HEK293 (cell line): ENCODE measurements at regions not wholly inside any gene's neighbourhood (a gene's known extent, or its start where the extent isn't known, plus 50 kb on each side); places are given as distances from the start of the nearest gene placed in this dataset.

Source experiments
- CTCF ChIA-PET: fragments of 350-600 bp; formaldehyde crosslinking; extraction: SDS; loops from one replicate; lab custom pipeline; 2021; ENCODE audit warnings: antibody characterized with exemption; lab: Yijun Ruan, JAX
- POLR2A ChIA-PET: fragments of 300-600 bp; formaldehyde crosslinking; extraction: SDS; loops from one replicate; lab custom pipeline; 2020; ENCODE audit warnings: antibody characterized with exemption, inconsistent platforms; lab: Yijun Ruan, JAX
- H3K27ac ChIP-seq: fragments of 200-500 bp; sonication (Bioruptor generic); 2 replicates; pipeline ENCODE4 v1.5.1; 2014; ENCODE audit warnings: low read depth, low read length, control low read depth, inconsistent platforms; ENCODE audit errors: extremely low read depth
- H3K36me3 ChIP-seq, 2 experiments: fragments of 200-500 bp in 1 of 2; sonication (Bioruptor generic) in 1 of 2; 1 replicate in 1 of 2; 2 replicates in 1 of 2; pipeline ENCODE4 v1.5.1; 2014 to 2017; ENCODE audit warnings: inconsistent platforms in 2 of 2, low read length in 2 of 2; ENCODE audit not compliant: control insufficient read depth in 2 of 2, insufficient read depth in 1 of 2
- H3K4me1 ChIP-seq: fragments of 200-500 bp; sonication (Bioruptor generic); 2 replicates; pipeline ENCODE4 v1.5.1; 2014; ENCODE audit warnings: mild to moderate bottlenecking, low read length, inconsistent platforms; ENCODE audit not compliant: control insufficient read depth, insufficient read depth
- H3K4me3 ChIP-seq: 2 replicates; pipeline ENCODE4 v1.5.1; 2011; ENCODE audit warnings: low read depth, mild to moderate bottlenecking, control low read depth, low read length, moderate library complexity
- H3K9me3 ChIP-seq: fragments of 200-500 bp; sonication (Bioruptor generic); 2 replicates; pipeline ENCODE4 v1.5.1; 2014; ENCODE audit warnings: low read depth, low read length, inconsistent platforms; ENCODE audit not compliant: control insufficient read depth, insufficient read depth
- FEZF1 ChIP-seq: fragments of 450-650 bp; formaldehyde crosslinking; IDR thresholded peaks from 2 replicates; pipeline ENCODE4 v1.5.1; 2016; ENCODE audit warnings: missing biosample characterization, missing genetic modification characterization
- MZF1 ChIP-seq: fragments of 450-650 bp; formaldehyde crosslinking; IDR thresholded peaks from 2 replicates; pipeline ENCODE4 v1.5.1; 2017; ENCODE audit warnings: missing biosample characterization, missing genetic modification characterization, borderline replicate concordance
- ZBTB8A ChIP-seq: fragments of 450-650 bp; formaldehyde crosslinking; IDR thresholded peaks from 2 replicates; pipeline ENCODE4 v1.5.1; 2016; ENCODE audit warnings: missing biosample characterization, missing genetic modification characterization
- ZFHX2 ChIP-seq: fragments of 450-650 bp; formaldehyde crosslinking; conservative IDR thresholded peaks from 2 replicates; pipeline ENCODE4 v1.5.1; 2016; ENCODE audit warnings: missing biosample characterization, missing genetic modification characterization
- ZNF121 ChIP-seq: fragments of 450-650 bp; formaldehyde crosslinking; IDR thresholded peaks from 2 replicates; pipeline ENCODE4 v1.5.1; 2016; ENCODE audit warnings: missing biosample characterization, missing genetic modification characterization
- ZNF132 ChIP-seq: fragments of 450-650 bp; formaldehyde crosslinking; IDR thresholded peaks from 2 replicates; pipeline ENCODE4 v1.5.1; 2017; ENCODE audit warnings: missing biosample characterization, missing genetic modification characterization, borderline replicate concordance
- ZNF138 ChIP-seq: fragments of 450-650 bp; formaldehyde crosslinking; IDR thresholded peaks from 2 replicates; pipeline ENCODE4 v1.5.1; 2016; ENCODE audit warnings: missing biosample characterization, missing genetic modification characterization, borderline replicate concordance
- ZNF157 ChIP-seq: fragments of 450-650 bp; formaldehyde crosslinking; IDR thresholded peaks from 2 replicates; pipeline ENCODE4 v1.5.1; 2016; ENCODE audit warnings: missing biosample characterization, missing genetic modification characterization
- ZNF175 ChIP-seq: fragments of 450-650 bp; formaldehyde crosslinking; IDR thresholded peaks from 2 replicates; pipeline ENCODE4 v1.5.1; 2016; ENCODE audit warnings: missing biosample characterization, missing genetic modification characterization
- ZNF184 ChIP-seq: fragments of 450-650 bp; IDR thresholded peaks from 2 replicates; pipeline ENCODE4 v1.5.1; 2018; ENCODE audit warnings: missing biosample characterization, mild to moderate bottlenecking, missing genetic modification characterization
- ZNF2 ChIP-seq: fragments of 450-650 bp; formaldehyde crosslinking; IDR thresholded peaks from 2 replicates; pipeline ENCODE4 v1.5.1; 2016; ENCODE audit warnings: missing biosample characterization, missing genetic modification characterization
- ZNF239 ChIP-seq: fragments of 450-650 bp; formaldehyde crosslinking; IDR thresholded peaks from 2 replicates; pipeline ENCODE4 v1.5.1; 2016; ENCODE audit warnings: missing biosample characterization, missing genetic modification characterization
- ZNF324 ChIP-seq: fragments of 450-650 bp; formaldehyde crosslinking; IDR thresholded peaks from 2 replicates; pipeline ENCODE4 v1.5.1; 2016; ENCODE audit warnings: missing biosample characterization, missing genetic modification characterization
- ZNF335 ChIP-seq: fragments of 450-650 bp; formaldehyde crosslinking; conservative IDR thresholded peaks from 2 replicates; pipeline ENCODE4 v1.5.1; 2016; ENCODE audit warnings: missing biosample characterization, missing genetic modification characterization
- ZNF366 ChIP-seq: fragments of 450-650 bp; formaldehyde crosslinking; conservative IDR thresholded peaks from 2 replicates; pipeline ENCODE4 v1.5.1; 2016; ENCODE audit warnings: missing biosample characterization, missing genetic modification characterization
- ZNF391 ChIP-seq: fragments of 450-650 bp; formaldehyde crosslinking; IDR thresholded peaks from 2 replicates; pipeline ENCODE4 v1.5.1; 2016; ENCODE audit warnings: low read depth, missing biosample characterization, missing genetic modification characterization, borderline replicate concordance
- ZNF423 ChIP-seq: fragments of 450-650 bp; formaldehyde crosslinking; IDR thresholded peaks from 2 replicates; pipeline ENCODE4 v1.5.1; 2016; ENCODE audit warnings: missing biosample characterization, missing genetic modification characterization
- ZNF426 ChIP-seq: fragments of 450-650 bp; formaldehyde crosslinking; IDR thresholded peaks from 2 replicates; pipeline ENCODE4 v1.5.1; 2017; ENCODE audit warnings: missing biosample characterization, missing genetic modification characterization, mild to moderate bottlenecking, inconsistent platforms, moderate library complexity
- ZNF433 ChIP-seq: fragments of 450-650 bp; formaldehyde crosslinking; IDR thresholded peaks from 2 replicates; pipeline ENCODE4 v1.5.1; 2016; ENCODE audit warnings: missing biosample characterization, missing genetic modification characterization, low read depth
- ZNF501 ChIP-seq: fragments of 450-650 bp; formaldehyde crosslinking; IDR thresholded peaks from 2 replicates; pipeline ENCODE4 v1.5.1; 2016; ENCODE audit warnings: missing biosample characterization, missing genetic modification characterization
- ZNF510 ChIP-seq: fragments of 450-650 bp; formaldehyde crosslinking; IDR thresholded peaks from 2 replicates; pipeline ENCODE4 v1.5.1; 2018; ENCODE audit warnings: mild to moderate bottlenecking, missing genetic modification characterization, missing biosample characterization; ENCODE audit not compliant: insufficient replicate concordance
- ZNF544 ChIP-seq: fragments of 450-650 bp; formaldehyde crosslinking; IDR thresholded peaks from 2 replicates; pipeline ENCODE4 v1.5.0; 2017; ENCODE audit warnings: missing biosample characterization, missing genetic modification characterization
- ZNF626 ChIP-seq: fragments of 450-650 bp; sonication (Bioruptor Pico); formaldehyde crosslinking; IDR thresholded peaks from 2 replicates; pipeline ENCODE4 v1.5.1; 2018; ENCODE audit warnings: missing biosample characterization, missing genetic modification characterization, inconsistent platforms
- ZNF677 ChIP-seq: fragments of 450-650 bp; IDR thresholded peaks from 2 replicates; pipeline ENCODE4 v1.5.0; 2018; ENCODE audit warnings: missing biosample characterization, mild to moderate bottlenecking, missing genetic modification characterization, moderate library complexity
- ZNF776 ChIP-seq: fragments of 450-650 bp; formaldehyde crosslinking; IDR thresholded peaks from 2 replicates; pipeline ENCODE4 v1.5.0; 2017; ENCODE audit warnings: missing biosample characterization, missing genetic modification characterization, borderline replicate concordance
- ZNF837 ChIP-seq: fragments of 450-650 bp; formaldehyde crosslinking; IDR thresholded peaks from 2 replicates; pipeline ENCODE4 v1.5.1; 2016; ENCODE audit warnings: missing biosample characterization, missing genetic modification characterization
- TF ChIP-seq, protein P1 (sequence below): fragments of 450-650 bp; formaldehyde crosslinking; IDR thresholded peaks from 2 replicates; pipeline ENCODE4 v1.5.1; 2016; ENCODE audit warnings: missing biosample characterization, missing genetic modification characterization
- TF ChIP-seq, protein P2 (sequence below): fragments of 450-650 bp; formaldehyde crosslinking; IDR thresholded peaks from 2 replicates; pipeline ENCODE4 v1.5.1; 2017; ENCODE audit warnings: missing biosample characterization, missing genetic modification characterization

DNA sequence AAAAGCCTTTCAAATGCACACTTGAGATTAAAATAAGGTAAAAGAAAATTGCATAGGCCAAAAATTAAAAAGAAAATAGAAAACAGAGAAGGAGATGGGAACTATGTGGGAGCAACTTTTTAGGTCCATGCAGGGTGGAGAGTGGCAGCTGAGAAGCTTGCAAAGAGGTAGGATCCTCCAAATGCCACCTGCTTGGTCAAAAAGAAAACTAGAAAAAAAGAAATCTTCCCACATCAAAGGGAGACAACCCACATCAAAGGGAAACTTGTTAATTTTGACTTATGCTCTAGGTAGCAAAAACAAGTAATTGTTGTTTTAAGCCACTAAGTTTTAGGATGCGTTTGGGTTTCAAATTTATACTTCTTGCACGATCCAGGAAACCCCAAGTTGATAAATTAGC, 342.9 kb downstream of the IL20RB start:
- ChIA-PET CTCF (no interaction called here), POLR2A (no interaction called here)
- Histone ChIP-seq H3K36me3 (no peaks in the 10 kb centered on the region), H3K4me1 (no peaks in the 10 kb centered on the region), H3K27ac (no peak overlapping the region), H3K4me3 (no peak overlapping the region), H3K9me3 (no peaks in the 10 kb centered on the region)
- TF ChIP-seq ZNF433 (tag by site-specific recombination) (no peak), ZNF324 (tag by site-specific recombination) (no peak), ZNF175 (tag by site-specific recombination) (no peak), MZF1 (tag by site-specific recombination) (no peak), ZNF626 (tag by site-specific recombination) (no peak), FEZF1 (tag by site-specific recombination) (no peak), ZNF366 (tag by site-specific recombination) (no peak), ZNF335 (tag by site-specific recombination) (no peak), ZNF157 (tag by site-specific recombination) (no peak)

DNA sequence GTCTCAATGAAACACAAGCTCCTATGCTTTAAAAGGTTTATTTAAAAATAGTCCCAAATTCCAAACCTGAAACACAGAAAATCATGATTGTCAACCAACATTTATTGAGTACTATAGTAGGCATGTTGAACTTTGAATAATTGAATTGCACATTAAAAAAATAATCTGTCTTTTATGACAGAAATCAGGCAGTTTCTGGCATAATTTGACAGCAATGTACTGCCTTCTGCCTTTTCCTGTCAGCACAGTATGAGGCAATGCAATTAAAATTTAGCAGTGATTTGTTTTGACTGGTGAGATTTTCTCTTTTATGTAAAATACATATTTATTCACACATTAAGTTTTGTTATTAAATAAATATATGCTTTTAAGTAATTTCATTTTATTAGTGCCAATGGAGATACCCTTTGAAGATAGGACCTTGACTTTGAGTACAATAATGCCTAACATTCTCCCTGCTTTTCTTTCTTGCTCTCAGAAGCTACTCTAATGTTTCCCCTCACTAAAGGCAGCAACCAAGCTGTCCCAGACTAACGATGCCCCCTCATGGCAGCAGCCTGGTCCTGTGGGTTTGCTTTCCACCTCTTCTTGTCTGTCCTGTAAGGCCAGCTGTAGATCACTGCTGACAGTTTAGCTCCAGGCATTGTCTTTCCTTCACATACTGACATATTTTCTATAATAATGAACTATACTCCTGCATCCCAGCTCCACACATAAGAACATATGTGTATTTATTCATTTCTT, 346.7 kb downstream of the IL20RB start:
- ChIA-PET POLR2A (no interaction called here), CTCF (no interaction called here)

DNA sequence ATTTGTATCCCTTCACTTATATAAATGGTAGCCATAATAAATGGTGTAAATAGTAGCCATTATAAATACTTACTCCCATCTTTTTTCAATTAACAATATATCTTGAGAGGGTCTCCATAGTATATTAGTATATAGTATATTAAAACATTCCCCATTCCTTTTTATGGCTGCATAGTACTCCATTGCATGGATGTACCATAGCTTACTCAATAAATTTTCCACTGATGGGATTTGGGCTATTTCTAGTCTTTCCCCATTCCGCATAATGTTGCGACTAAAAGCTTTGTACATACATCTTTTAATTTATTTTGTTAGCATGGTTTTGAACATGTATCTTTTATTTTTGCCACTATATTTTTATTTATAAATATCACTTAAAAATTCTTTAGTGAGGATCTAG, 366.3 kb downstream of the IL20RB start:
- TF ChIP-seq ZNF501 (tag by site-specific recombination) (no peak), ZNF184 (tag by site-specific recombination) (no peak), ZNF132 (tag by site-specific recombination) (no peak), ZNF544 (tag by site-specific recombination) (no peak)
- no peaks in the 10 kb centered on the region for H3K9me3 ChIP-seq
- H3K36me3 ChIP-seq = no peaks in the 10 kb centered on the region
- no peak overlapping the region for H3K27ac ChIP-seq
- no peaks in the 10 kb centered on the region for H3K4me1 ChIP-seq
- POLR2A ChIA-PET = no interaction called here
- H3K4me3 ChIP-seq = no peak overlapping the region
- CTCF ChIA-PET = no interaction called here

More for the DNA sequence above, 346.7 kb downstream of the IL20RB start:
- TF ChIP-seq ZNF2 (tag by site-specific recombination) = 0 out of 2 replicates have a peak, but pooled peaks have one; percentile 22
- TF ChIP-seq, protein P1, sequence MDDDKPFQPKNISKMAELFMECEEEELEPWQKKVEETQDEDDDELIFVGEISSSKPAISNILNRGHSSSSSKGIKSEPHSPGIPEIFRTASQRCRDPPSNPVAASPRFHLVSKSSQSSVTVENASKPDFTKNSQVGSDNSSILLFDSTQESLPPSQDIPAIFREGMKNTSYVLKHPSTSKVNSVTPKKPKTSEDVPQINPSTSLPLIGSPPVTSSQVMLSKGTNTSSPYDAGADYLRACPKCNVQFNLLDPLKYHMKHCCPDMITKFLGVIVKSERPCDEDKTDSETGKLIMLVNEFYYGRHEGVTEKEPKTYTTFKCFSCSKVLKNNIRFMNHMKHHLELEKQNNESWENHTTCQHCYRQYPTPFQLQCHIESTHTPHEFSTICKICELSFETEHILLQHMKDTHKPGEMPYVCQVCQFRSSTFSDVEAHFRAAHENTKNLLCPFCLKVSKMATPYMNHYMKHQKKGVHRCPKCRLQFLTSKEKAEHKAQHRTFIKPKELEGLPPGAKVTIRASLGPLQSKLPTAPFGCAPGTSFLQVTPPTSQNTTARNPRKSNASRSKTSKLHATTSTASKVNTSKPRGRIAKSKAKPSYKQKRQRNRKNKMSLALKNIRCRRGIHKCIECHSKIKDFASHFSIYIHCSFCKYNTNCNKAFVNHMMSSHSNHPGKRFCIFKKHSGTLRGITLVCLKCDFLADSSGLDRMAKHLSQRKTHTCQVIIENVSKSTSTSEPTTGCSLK (tag by site-specific recombination) = no peak
- H3K9me3 ChIP-seq = no peaks in the 10 kb centered on the region
- no peak overlapping the region for H3K27ac ChIP-seq
- no peaks in the 10 kb centered on the region for H3K36me3 ChIP-seq
- no peaks in the 10 kb centered on the region for H3K4me1 ChIP-seq
- no peak overlapping the region for H3K4me3 ChIP-seq

DNA sequence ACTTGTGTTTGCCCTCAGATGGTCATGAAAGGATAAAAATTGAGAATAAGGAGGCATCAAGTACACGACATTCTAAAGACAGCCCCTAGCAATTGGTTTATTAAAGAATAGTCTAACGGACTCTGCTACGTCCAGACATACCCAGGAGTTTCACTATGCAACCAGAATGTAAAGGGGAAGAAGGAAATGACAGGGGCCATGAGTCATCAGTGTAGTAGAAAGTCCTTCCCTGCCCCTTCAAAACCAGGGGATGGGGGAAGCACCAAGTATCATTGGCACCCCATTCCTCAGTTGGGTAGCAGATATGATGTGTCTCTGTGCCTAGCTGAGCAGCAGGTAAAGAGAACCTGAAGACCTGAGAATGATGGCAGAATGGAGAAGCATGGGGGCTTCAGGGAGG, 367.4 kb downstream of the IL20RB start:
- Histone ChIP-seq H3K4me1 (no peaks in the 10 kb centered on the region), H3K36me3 (no peaks in the 10 kb centered on the region), H3K9me3 (no peaks in the 10 kb centered on the region), H3K27ac (no peak overlapping the region), H3K4me3 (no peak overlapping the region)
- CTCF ChIA-PET = no interaction called here
- POLR2A ChIA-PET = no interaction called here
- TF ChIP-seq ZFHX2 (tag by site-specific recombination) (no peak), ZNF837 (tag by site-specific recombination) (no peak), ZNF510 (tag by site-specific recombination) (no peak), ZNF138 (tag by site-specific recombination) (no peak), ZNF239 (tag by site-specific recombination) (no peak), ZBTB8A (tag by site-specific recombination) (no peak), ZNF121 (no peak), ZNF426 (tag by site-specific recombination) (no peak), ZNF391 (tag by site-specific recombination) (no peak), ZNF423 (tag by site-specific recombination) (no peak), ZNF776 (no peak), ZNF677 (tag by site-specific recombination) (no peak)
- TF ChIP-seq, protein P2, sequence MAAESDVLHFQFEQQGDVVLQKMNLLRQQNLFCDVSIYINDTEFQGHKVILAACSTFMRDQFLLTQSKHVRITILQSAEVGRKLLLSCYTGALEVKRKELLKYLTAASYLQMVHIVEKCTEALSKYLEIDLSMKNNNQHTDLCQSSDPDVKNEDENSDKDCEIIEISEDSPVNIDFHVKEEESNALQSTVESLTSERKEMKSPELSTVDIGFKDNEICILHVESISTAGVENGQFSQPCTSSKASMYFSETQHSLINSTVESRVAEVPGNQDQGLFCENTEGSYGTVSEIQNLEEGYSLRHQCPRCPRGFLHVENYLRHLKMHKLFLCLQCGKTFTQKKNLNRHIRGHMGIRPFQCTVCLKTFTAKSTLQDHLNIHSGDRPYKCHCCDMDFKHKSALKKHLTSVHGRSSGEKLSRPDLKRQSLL (tag by site-specific recombination) = no peak
